HG02678 (cell line): ENCODE measurements at regions not wholly inside any gene's neighbourhood (a gene's known extent, or its start where the extent isn't known, plus 50 kb on each side); places are given as distances from the start of the nearest gene placed in this dataset.
"Not testable (repeated sequence)": the region's sequence is repeated elsewhere in the genome, so short reads cannot be mapped to it uniquely, and the experiment has no call there.

Source experiments
- ATAC-seq: cut with Tn5 transposase; IDR thresholded peaks from one replicate; pipeline ENCODE4 v1.9.1; 2021; ENCODE audit warnings: mild to moderate bottlenecking, moderate library complexity; ENCODE audit not compliant: unreplicated experiment

DNA sequence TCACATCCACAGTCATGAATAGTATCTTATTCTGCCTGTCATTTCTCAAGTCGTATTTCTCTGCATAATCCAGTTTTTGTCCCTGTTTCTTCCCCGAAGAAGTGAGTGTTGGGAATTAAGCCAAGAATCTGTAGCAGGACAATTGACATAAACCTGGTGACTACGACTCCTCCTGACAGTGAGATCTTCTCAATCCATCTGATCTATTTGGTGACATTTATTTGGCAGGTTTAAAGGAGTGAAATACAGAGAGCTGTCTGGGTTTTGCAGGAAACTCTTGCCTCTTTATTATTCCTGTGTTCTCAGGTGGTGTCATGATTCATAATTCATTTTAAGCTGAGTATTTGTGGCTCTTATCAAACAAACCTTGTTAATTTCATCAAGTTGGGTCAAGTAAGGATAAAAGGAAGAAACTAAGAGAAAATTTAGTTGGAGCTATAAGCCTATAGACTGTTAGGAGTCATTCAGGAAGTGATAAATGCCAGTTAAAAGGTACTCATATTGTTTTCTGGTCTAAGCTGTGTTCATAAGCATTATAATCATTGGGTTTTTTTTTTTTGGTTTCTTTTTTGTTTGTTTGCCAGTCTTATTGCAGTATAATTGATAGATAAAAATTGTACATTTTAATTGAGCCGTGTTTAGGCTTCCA, 95.9 kb upstream of the PCSK1 start:
- no peak for ATAC-seq

DNA sequence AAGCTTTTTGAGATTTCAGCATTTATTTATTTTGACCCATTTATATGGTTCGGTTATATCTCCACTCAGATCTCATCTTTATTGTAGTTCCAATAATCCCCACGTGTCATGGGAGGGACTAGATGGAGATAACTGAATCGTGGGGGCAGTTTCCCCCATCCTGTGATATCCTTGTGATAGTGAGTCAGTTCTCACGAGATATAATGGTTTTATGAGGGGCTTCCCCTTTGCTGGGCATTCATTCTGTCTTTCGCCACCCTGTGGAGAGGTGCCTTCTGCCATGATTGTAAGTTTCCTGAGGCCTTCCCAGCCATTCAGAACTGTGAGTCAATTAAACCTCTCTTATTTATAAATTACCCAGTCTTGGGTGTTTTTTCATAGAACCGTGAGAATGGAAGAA, 96.5 kb upstream of the PCSK1 start:
- ATAC-seq, result no peak

DNA sequence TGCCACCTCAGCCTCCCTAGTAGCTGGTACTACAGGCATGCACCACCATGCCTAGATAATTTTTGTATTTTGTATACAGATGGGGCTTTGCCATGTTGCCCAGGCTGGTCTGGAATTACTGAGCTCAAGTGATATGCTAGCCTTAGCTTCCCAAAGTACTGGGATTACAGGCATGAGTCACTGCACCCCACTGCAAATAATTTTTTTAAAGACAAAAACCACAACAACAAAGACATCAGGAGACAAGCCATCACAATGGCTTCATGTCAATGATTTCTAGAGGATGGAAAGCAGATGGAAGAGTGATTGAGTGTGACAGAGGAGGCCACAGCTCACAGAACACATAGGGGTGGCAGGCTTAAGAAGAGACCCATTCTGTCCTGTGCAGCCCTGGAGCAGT, 97.9 kb upstream of the PCSK1 start:
- no peak for ATAC-seq

DNA sequence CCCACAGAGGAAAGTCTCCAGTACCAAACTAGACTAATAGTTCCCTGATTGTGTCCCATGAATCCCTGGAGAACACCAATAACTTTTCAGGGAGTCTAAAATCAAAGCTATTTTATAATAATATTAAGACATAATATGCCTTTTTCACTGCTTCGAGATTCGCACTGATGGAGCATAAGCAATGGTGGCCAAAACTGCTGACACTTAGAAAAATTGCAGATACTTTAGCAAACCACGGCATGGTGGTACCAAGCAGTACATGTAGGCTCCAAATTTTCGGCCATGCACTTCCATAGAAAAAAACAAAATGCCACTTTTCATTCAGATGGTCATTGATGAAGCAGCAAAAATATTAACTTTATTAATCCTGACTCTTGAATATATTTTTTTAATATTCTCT, 100.3 kb upstream of the PCSK1 start:
- ATAC-seq, result no peak

DNA sequence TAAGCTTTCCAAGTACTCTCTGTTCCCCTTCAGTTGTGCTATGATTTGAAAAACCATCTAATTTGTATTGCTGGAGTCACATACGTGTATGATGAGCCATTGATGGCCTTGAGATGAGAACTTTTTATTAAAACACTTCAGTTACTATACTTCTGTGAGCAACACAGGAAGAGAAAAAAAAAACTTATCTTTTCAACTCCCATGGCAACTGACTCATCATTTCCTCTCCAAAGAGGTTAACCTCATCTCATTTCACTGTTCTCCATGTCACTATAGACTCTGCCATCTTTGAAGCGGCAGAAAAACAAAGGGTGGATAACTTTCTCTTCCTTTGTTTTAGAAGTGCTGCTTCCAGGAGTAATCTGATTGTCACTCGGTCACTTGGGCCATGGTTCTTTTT, 104.3 kb upstream of the PCSK1 start:
- ATAC-seq, result no peak

DNA sequence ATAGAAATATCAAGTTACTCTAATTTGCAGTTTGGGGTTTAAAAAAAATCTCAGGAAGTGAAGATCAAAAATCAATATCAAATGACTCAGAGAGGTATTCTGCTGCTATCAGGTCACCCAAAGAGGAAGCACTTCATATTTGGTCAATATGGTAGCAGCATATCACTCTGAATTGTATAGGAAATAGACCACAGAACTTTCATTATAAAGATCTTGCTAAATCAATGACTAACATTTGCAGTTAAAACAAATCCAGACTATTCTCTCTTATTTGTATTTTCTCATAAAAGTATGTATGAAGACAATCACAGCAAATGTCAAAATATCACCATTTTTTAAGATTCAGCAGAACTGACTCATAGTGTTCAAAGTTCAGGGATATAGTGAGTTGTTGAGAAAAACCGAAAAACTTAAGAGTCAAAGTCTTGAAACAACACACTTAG, 105.8 kb upstream of the PCSK1 start:
- no peak for ATAC-seq

DNA sequence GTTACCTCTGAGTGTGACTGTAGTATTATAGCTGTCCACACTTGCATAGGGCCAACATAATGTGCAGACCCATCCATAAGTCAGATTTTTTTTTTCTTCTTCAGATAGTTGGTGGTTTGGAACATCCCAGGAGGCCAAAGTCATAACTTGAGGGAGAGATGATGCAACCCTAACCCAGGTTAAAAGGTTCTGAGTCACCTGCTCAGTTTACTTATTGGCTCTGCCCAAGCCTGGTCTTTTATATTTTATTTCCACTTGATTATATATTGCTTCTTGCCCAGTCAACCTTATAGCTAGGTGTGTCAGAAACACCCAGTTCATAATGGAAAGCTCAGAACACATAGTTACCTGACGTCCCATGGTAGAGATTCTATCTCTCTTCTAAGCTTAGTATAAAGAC, 113.1 kb upstream of the PCSK1 start:
- no peak for ATAC-seq

DNA sequence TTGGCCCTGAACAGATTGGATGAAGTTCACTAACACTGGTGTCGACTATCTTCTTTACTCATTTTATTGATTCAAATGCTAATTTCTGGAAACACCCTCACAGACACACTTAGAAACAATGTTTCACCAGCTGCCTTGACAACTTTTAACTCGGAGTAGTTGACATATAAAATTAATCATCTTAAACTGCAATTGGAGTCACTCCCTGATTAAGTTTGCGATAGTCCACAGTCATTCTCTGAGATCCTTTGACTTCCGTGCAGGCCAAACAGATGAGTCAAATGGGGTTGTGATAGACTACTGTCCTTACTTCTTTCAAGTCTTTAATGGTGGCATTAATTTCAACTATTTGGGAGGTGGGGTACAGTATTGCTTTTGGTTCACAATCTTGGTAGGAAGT, 114.4 kb upstream of the PCSK1 start:
- no peak for ATAC-seq

DNA sequence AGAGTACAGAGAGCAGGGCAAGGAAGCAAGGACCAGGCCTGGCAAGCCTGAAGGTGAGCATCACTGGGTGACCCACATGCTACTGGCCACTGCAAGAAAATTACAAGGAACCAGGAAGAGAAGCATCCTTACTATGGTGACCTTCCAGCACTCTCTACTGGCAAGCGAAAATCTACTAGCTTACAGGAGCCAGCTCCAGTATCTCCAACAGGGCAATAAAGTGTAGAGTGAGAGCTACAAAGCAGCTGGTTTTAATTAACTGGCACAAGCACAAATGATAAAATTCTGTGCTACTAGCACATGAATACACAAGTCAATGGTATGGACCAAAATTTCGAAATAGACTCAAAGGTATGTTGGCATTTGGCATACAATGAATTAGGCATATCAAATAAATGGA, 113.3 kb upstream of the CAST start:
- ATAC-seq, result no peak

DNA sequence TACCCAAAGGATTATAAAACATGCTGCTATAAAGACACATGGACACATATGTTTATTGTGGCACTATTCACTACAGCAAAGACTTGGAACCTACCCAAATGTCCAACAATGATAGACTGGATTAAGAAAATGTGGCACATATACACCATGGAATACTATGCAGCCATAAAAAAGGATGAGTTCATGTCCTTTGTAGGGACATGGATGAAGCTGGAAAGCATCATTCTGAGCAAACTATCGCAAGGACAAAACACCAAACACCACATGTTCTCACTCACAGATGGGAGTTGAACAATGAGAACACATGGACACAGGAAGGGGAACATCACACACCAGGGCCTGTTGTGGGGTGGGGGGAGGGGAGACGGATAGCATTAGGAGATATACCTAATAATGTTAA, 101.3 kb upstream of the CAST start:
- not testable (repeated sequence) for ATAC-seq

DNA sequence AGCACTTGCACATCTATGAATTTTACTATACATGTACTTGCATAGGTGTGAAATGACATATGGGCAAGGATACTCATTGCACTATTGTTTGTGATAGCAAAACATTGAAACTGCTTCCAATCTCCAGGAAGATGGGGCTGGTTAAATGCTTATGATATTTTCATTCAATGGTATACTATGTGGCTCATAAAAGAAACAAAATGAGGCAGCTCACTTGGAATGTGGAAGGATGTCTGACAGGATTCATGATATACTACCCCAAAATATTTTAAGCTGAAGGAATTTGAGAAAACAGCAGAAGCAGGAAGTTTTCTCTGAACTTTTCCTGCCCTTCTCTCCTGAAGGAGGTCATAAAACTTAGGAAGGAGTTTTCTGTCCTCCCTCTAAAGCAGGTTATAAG, 99.6 kb upstream of the CAST start:
- ATAC-seq, result no peak

DNA sequence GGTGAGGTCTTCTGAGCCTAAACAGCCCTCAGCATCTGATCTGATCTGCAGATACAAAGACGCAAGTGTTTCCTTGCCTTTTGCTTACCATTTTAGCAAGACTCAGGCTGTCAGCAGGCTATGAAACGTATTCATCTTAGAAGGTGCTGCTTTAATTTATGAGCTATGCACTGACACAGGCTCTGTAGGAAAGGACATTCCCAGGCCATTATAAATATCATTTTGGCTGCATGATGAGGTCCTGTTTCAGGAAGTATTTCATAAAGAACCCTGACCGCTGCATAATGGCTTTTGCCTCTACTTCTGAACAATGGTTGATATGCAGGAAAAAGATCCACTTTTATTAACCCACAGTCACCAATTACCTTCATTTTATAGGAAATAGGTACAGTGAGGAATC, 98.4 kb upstream of the CAST start:
- ATAC-seq, result no peak

DNA sequence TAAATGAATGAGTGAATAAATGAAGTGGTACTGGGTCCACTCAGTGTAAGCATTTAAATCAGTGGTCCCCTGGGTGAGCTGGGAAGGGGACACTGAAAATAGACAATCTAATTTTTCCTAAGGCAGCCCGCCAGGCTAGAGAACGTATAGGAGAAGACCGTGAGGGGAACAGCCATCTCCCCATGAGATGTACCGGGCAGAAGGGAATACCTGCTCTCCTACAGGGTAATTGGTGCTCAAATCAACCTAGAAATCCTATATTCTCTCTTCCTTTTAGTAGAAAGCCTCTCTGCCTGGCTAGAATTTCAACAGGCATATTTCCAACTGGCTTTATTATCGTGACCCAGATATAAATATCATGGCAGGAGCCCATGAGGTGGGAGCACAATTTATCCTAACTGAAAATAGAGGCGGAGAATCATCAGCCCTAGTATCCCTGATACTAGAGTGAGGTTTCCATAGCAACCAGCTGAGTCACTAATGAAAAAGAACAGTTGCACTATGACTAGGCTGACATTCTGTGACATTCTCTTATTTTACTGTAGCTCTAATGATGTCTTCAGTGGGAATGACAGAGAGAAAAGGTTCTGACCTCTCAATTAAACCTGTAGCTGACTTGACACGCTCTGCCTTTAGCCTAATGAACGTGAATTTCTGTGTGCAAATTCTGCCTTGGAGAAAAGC, 96.5 kb upstream of the CAST start:
- no peak for ATAC-seq

DNA sequence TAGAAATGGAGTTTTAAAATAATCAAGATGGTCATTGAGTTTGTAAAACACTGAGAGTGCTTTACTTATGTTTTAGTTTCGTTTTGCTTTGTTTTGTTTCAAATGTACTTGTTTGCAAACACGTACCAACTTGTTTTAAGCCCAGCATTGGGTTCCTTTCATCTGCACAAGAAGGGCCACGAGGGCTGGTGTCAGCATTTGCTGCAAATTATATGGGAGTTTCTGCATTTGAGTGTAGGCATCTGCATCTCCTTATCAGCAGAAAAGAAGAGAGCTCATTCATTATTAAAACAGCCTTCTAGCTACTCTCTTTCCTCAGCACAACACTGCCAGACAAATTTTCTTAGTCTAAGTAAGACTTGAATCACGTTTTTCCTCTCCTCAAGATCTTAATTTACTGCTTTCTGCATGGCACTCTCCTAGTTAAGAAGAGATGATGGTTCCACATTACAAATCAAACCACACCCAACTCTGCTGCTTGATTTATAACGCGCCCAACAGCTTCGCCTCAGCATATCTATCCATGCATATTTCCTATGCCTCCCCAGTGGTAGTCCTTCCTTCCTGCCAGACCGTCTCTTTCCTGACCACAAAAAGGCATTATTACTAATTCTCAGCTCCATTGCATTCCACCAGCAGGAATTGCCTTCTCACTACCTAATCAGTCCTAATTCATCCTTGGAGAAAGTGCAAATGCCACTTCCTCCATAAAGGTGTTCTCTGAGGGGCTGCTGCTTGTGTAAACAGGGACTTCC, 95.2 kb upstream of the CAST start:
- ATAC-seq, result no peak

DNA sequence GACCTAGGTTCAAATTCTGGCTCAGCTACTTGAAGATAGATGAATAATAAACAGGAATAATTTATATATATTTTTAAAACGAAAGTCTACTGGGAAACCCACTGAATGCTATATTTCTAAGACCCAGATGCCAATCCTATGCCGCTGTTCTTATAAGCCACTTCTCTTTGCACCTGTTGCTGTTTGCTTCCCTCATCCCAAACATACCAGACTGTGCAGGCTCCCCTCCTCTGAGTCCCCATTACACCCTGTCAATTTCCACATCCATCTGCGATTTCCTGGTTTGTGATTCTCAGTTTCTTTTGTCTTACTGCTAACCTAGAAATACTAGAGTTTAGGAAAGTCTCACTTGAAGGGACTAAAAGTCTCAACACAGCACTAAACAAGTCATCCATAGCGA, 92.8 kb upstream of the CAST start:
- ATAC-seq, result no peak

DNA sequence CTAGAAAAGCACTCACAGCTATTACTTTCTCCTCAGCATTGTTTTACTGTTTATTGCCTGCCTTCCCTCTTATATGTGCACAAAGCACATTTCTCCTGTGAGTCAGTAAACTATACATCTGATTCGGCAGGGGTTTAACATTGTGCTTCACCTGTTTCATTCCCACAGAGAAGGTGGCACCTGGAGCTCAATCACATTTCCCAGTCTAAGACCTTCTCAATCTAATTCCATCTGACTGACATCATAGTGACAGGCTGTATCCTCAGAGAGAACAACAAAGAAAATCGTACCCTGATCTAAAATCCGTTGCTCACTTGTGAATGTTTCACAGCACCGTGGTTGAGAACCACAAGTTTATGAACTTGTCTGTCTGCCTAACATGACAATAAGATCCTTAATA, 92.4 kb upstream of the CAST start:
- ATAC-seq, result no peak

DNA sequence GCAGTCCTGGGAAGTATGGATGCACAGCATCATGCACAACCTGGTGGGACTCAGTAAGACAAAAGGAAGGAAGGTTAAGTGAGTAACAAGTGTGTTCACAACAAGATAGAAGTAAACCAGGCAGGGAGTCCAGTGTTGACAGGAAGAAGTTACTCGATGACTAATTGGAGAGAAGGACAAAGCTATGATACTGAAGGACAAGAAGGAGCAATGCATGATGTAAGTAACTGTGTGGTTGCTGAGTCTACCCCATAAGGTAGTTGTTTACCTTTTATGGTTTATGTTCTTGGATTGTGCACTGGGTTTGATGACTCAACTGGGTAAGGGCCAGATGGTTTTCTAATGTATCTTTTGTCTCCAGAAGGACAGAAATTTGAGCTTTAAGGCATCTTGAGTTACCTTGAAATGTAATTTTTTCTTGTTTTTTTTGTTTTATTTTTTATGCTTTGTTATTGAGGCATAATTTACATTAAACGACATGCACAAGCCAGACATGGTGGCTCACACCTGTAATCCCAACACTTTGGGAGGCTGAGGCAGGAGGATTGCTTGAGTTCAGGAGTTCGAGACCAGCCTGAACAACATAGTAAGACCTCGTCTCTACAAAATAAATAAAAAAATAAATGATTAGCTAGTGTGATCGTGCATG, 89.2 kb upstream of the CAST start:
- ATAC-seq, result no peak

DNA sequence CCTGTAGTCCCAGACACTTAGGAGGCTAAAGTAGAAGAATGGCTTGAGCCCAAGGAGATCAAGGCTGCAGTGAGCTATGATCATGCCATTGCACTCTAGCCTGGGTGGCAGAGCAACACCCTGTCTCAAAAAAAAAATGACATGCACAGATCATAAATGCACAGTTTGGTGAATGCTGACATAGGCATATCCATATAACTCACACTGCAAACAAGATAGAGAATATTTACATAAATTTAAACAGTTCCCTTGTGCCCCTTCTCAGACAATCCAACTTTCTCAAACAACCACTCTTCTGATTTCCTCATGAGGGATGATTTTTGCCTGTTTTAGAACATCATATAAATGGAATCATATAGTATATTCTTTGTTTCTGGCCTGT, 88.7 kb upstream of the CAST start:
- ATAC-seq, result no peak

DNA sequence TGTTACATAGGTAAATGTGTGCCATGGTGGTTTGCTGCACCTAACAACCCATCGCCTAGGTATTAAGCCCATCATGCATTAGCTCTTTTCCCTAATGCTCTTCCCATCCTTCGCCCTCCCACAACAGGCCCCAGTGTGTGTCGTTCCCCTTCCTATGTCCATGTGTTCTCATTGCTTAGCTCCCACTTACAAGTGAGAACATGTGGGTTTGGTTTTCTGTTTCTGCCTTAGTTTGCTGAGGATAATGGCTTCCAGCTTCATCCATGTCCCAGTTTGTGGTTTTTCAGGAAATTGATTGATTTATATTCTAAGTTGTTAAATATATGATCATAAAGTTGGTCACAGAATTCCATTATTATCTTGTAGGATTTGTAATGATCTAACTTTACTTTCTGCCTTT, 85.3 kb upstream of the CAST start:
- no peak for ATAC-seq

DNA sequence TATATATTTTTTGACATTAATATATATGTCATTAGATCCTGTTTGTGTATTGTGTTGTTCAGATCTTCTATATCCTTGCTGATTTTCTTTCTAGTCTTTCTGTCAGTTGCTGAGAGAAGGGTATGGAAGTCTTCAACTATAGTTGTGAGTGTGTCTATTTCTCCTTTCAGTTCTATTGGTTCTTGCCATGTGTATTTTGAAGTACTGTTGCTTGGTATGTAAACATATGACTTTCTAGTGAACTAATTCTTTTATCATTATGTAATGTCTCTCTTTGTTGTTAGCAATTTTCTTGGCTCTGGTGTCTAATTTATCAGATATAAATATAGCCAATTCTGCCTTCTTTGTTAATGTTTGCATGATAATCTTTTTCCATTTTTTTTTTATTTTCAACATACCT, 84.3 kb upstream of the CAST start:
- ATAC-seq, result no peak

DNA sequence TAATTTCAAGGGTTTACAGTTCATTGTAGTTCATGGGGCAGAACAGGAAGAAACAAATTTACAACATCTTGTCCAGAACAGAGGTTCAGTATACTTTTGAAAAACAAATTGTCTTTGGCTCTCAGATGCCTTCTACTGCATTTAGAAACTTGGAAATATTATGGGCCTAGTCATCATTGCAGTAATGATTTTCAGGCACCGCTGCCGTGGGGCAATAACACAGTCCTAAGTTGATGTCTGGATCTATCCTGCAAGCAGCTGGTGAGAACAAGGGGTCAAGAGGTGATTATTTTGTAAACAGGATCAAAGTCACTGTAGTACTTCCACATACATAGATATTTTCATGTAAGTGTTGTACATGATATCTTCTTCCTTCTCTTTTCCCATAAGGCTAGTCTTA, 82.5 kb upstream of the CAST start:
- no peak for ATAC-seq

DNA sequence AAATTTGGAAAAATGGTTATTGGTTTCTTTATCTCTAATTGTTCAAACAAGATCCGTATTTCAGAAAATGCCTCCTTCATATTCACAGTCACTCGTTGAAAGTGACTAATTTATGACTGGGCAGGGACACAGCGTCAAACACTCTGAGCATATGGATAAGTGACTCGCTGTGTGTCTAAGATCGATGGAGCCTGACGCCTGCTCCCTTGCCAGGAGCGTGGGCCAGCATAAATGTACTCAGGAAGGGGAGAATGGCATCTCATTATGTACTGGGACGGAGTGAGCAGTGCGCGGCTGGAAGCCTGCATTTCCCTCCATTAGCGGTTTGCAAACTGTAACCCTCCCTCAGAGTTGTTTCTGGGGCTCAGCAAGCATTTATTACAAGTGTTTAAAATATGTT, 79.8 kb upstream of the CAST start:
- ATAC-seq, result no peak
